ENCODE measurements at regions not wholly inside any gene's neighbourhood (a gene's known extent, or its start where the extent isn't known, plus 50 kb on each side); places are given as distances from the start of the nearest gene placed in this dataset.

GRCh38 chr16:6482696-6483468 lies 849.8 kb upstream of the RBFOX1 start:
- DNase-seq (no peak), ATAC-seq (ENCODE audit: low read depth) (no peak)
- Histone ChIP-seq H2BK5ac (ENCODE audit: low read depth, low read length, poor library complexity, severe bottlenecking) (no peak overlapping the region), H3K36me3 (ENCODE audit: control insufficient read depth, insufficient read depth, low read length) (no peaks in the 10 kb centered on the region), H3K4me1 (ENCODE audit: control insufficient read depth, insufficient read depth, low read length) (no peaks in the 10 kb centered on the region), H3K27me3 (ENCODE audit: control insufficient read depth, insufficient read depth, low read length) (no peaks in the 10 kb centered on the region), H4K20me1 (ENCODE audit: insufficient read depth, low read length) (no peaks in the 10 kb centered on the region), H3K14ac (replicated peaks; ENCODE audit: low read depth, low read length) (no peak overlapping the region), H4K5ac (ENCODE audit: low read depth, low read length) (no peak overlapping the region), H3K4me3 (ENCODE audit: insufficient read depth, low read depth, low read length) (no peak overlapping the region), H3K9me1 (ENCODE audit: insufficient read depth, low read length) (no peaks in the 10 kb centered on the region), H2BK15ac (ENCODE audit: low read depth, low read length) (no peak overlapping the region), H2AK9ac (replicated peaks; ENCODE audit: low read depth, low read length, poor library complexity) (no peak overlapping the region), H3K23ac (ENCODE audit: low read depth, low read length) (no peak overlapping the region), H2BK120ac (ENCODE audit: low read depth, low read length) (no peak overlapping the region), H2BK20ac (ENCODE audit: low read depth, low read length) (no peak overlapping the region), H3K9ac (ENCODE audit: low read depth, low read length) (no peak overlapping the region), H3K4me2 (ENCODE audit: low read depth, low read length) (no peak overlapping the region), H3K56ac (ENCODE audit: extremely low read depth, insufficient read depth, low read length) (no peak overlapping the region), H3K18ac (ENCODE audit: low read depth, low read length) (no peak overlapping the region), H4K8ac (ENCODE audit: low read depth in 2 of 2, low read length in 2 of 2) (no peak overlapping the region), H2AFZ (replicated peaks; ENCODE audit: low read length, poor library complexity) (no peak overlapping the region), H2AK5ac (ENCODE audit: low read depth, low read length) (no peak overlapping the region), H3K9me3 (ENCODE audit: control insufficient read depth, insufficient read depth, low read length) (peaks cover 10% of the 10 kb centered on the region), H4K91ac (ENCODE audit: insufficient read depth, low read depth, low read length) (no peak overlapping the region), H3K4ac (ENCODE audit: low read depth, low read length) (no peak overlapping the region), H3K79me1 (ENCODE audit: low read depth in 1 of 2, low read length in 2 of 2) (no peaks in the 10 kb centered on the region), H3K27ac (ENCODE audit: insufficient read depth, low read length) (no peak overlapping the region)
- no TSS peak for BruUV-seq (replicated peaks)
- ChIA-PET CTCF (no interaction called here), POLR2A (ENCODE audit: unreplicated experiment) (no interaction called here)
- intact Hi-C loops (cut with micrococcal nuclease) = no loop called here
- dilution Hi-C loops (cut with HindIII; ENCODE audit: low sequenced_read_pairs, unreplicated experiment) = no loop called here
- WGBS, 2 experiments (ENCODE audit: extremely low coverage in 2 of 2, insufficient read length in 1 of 2) = 13% methylated on average over 29 of the region's 65 CpGs; no CpG with 5 or more reads in 1 of the 2 experiments
- no peak for TF ChIP-seq NFE2L2 (IDR thresholded peaks at IDR 0.05; ENCODE audit: low read depth, low read length)
- TF ChIP-seq RAD21 (IDR thresholded peaks at IDR 0.05; ENCODE audit: low read length) = no peak
- TF ChIP-seq CEBPB (IDR thresholded peaks at IDR 0.05; ENCODE audit: low read depth, low read length) = no peak
- TF ChIP-seq MAZ (IDR thresholded peaks at IDR 0.05; ENCODE audit: borderline replicate concordance, low read depth, low read length) = no peak
- no peak for TF ChIP-seq FOS (IDR thresholded peaks at IDR 0.05; ENCODE audit: low read depth, low read length)
- TF ChIP-seq BHLHE40 (IDR thresholded peaks at IDR 0.05; ENCODE audit: low read depth, low read length) = no peak
- TF ChIP-seq RCOR1 (IDR thresholded peaks at IDR 0.05; ENCODE audit: insufficient replicate concordance, low read length) = no peak
- no peak for TF ChIP-seq SMC3 (IDR thresholded peaks at IDR 0.05; ENCODE audit: low read depth, low read length)
- TF ChIP-seq CTCF (conservative IDR thresholded peaks at IDR 0.05; ENCODE audit: low read depth, low read length) = no peak
- no peak for TF ChIP-seq USF2 (IDR thresholded peaks at IDR 0.05; ENCODE audit: low read depth, low read length)
- TF ChIP-seq CHD1 (IDR thresholded peaks at IDR 0.05; ENCODE audit: low read depth, low read length) = no peak
- TF ChIP-seq POLR2A (IDR thresholded peaks at IDR 0.05; ENCODE audit: low read depth, low read length) = no peak
- no peak for TF ChIP-seq MXI1 (IDR thresholded peaks at IDR 0.05; ENCODE audit: borderline replicate concordance, low read depth, low read length)
- TF ChIP-seq RFX5 (IDR thresholded peaks at IDR 0.05; ENCODE audit: low read depth, low read length) = no peak
- TF ChIP-seq ELK1 (IDR thresholded peaks at IDR 0.05; ENCODE audit: borderline replicate concordance, low read depth, low read length) = no peak
- no peak for TF ChIP-seq MAFK (IDR thresholded peaks at IDR 0.05; ENCODE audit: low read depth, low read length)
- in situ Hi-C loops (cut with MboI; ENCODE audit: low sequenced_read_pairs) = no loop called here
